HAP-1 (cell line): ENCODE measurements at regions not wholly inside any gene's neighbourhood (a gene's known extent, or its start where the extent isn't known, plus 50 kb on each side); places are given as distances from the start of the nearest gene placed in this dataset.
A peak's percentile ranks its signal among the peaks of the same experiment; 100 is the strongest.

ENCODE experiments used
- DNase-seq, 2 experiments: peaks; one replicate each; pipeline ENCODE4 v3.0.0-alpha.2; 2016 to 2020; ENCODE audit warnings: low spot score in 2 of 2
- H3K27me3 ChIP-seq: fragments of 250-450 bp; sonication (Bioruptor Pico); 2 replicates; pipeline ENCODE4 v1.5.1; 2020; ENCODE audit warnings: low read depth, mild to moderate bottlenecking, moderate library complexity
- H3K36me3 ChIP-seq: fragments of 250-450 bp; sonication (Bioruptor Pico); replicated peaks from 2 replicates; pipeline ENCODE4 v1.5.1; 2020; ENCODE audit warnings: mild to moderate bottlenecking
- H3K4me1 ChIP-seq: fragments of 250-450 bp; sonication (Bioruptor Pico); 2 replicates; pipeline ENCODE4 v1.5.1; 2020; ENCODE audit warnings: mild to moderate bottlenecking
- H3K4me3 ChIP-seq: fragments of 250-450 bp; sonication (Bioruptor Pico); 2 replicates; pipeline ENCODE4 v1.5.1; 2020; ENCODE audit warnings: mild to moderate bottlenecking, moderate library complexity
- H3K9me3 ChIP-seq: fragments of 250-450 bp; sonication (Bioruptor Pico); 2 replicates; pipeline ENCODE4 v1.5.1; 2020; ENCODE audit warnings: mild to moderate bottlenecking, moderate library complexity
- in situ Hi-C: fragments of 300-500 bp; cut with MboI; formaldehyde crosslinking; loops from 3 replicates; pipeline ENCODE4 v1.14.3; 2020; ENCODE audit warnings: low sequenced_read_pairs, inconsistent platforms, mixed read lengths

- Histone ChIP-seq H3K4me1 (peaks cover 6% of the 10 kb centered on the region; the same call in 1 of the 2 replicates), H3K27me3 (no peaks in the 10 kb centered on the region), H3K4me3 (no peak overlapping the region), H3K36me3 (no peaks in the 10 kb centered on the region), H3K9me3 (no peaks in the 10 kb centered on the region)
- DNase-seq = no peak
- in situ Hi-C loops = no loop called here
Measured at GRCh38 chr5:124587280-124587679, 159.2 kb downstream of the ZNF608 start.

GRCh38 chr5:124584991-124585715 is 161.3 kb downstream of the ZNF608 start:
- in situ Hi-C loops = no loop called here
- no peaks in the 10 kb centered on the region for H3K9me3 ChIP-seq
- no peaks in the 10 kb centered on the region for H3K36me3 ChIP-seq
- no peaks in the 10 kb centered on the region for H3K27me3 ChIP-seq
- no peak for DNase-seq
- peaks cover 21% of the 10 kb centered on the region for H3K4me1 ChIP-seq
- H3K4me3 ChIP-seq = no peak overlapping the region

GRCh38 chr5:124583469-124584350 is 162.7 kb downstream of the ZNF608 start:
- H3K36me3 ChIP-seq = no peaks in the 10 kb centered on the region
- DNase-seq = peak in 1 of 2 experiments; percentile 19
- no peaks in the 10 kb centered on the region for H3K27me3 ChIP-seq
- H3K4me1 ChIP-seq = peaks cover 21% of the 10 kb centered on the region
- in situ Hi-C loops = no loop called here
- no peaks in the 10 kb centered on the region for H3K9me3 ChIP-seq
- H3K4me3 ChIP-seq = no peak overlapping the region

- no peaks in the 10 kb centered on the region for H3K36me3 ChIP-seq
- DNase-seq = no peak
- H3K4me3 ChIP-seq = no peak overlapping the region
- in situ Hi-C loops = no loop called here
- H3K4me1 ChIP-seq = peaks cover 25% of the 10 kb centered on the region
- no peaks in the 10 kb centered on the region for H3K27me3 ChIP-seq
- H3K9me3 ChIP-seq = no peaks in the 10 kb centered on the region
Measured at GRCh38 chr5:124582561-124582840, 163.9 kb downstream of the ZNF608 start.

- no peak overlapping the region for H3K4me3 ChIP-seq
- H3K9me3 ChIP-seq = no peaks in the 10 kb centered on the region
- no peaks in the 10 kb centered on the region for H3K27me3 ChIP-seq
- H3K36me3 ChIP-seq = no peaks in the 10 kb centered on the region
- in situ Hi-C loops = no loop called here
- peak in 1 of 2 experiments; percentile 48 for DNase-seq
- peaks cover 29% of the 10 kb centered on the region for H3K4me1 ChIP-seq
Measured at GRCh38 chr5:124581738-124582560, 164.5 kb downstream of the ZNF608 start.

- Histone ChIP-seq H3K4me3 (no peak overlapping the region), H3K9me3 (no peaks in the 10 kb centered on the region), H3K36me3 (no peaks in the 10 kb centered on the region), H3K4me1 (peaks cover 35% of the 10 kb centered on the region), H3K27me3 (no peaks in the 10 kb centered on the region)
- peak; percentile 58 to 78 for DNase-seq
- in situ Hi-C loops = no loop called here
Measured at GRCh38 chr5:124580925-124581737, 165.3 kb downstream of the ZNF608 start.

GRCh38 chr5:124580512-124580911 is 165.9 kb downstream of the ZNF608 start:
- DNase-seq = no peak
- H3K36me3 ChIP-seq = no peaks in the 10 kb centered on the region
- peaks cover 37% of the 10 kb centered on the region for H3K4me1 ChIP-seq
- H3K9me3 ChIP-seq = no peaks in the 10 kb centered on the region
- in situ Hi-C loops = no loop called here
- no peaks in the 10 kb centered on the region for H3K27me3 ChIP-seq
- H3K4me3 ChIP-seq = no peak overlapping the region

GRCh38 chr5:124576848-124577409 is 169.5 kb downstream of the ZNF608 start:
- peaks cover 50% of the 10 kb centered on the region for H3K4me1 ChIP-seq
- no peaks in the 10 kb centered on the region for H3K27me3 ChIP-seq
- in situ Hi-C loops = no loop called here

GRCh38 chr5:124575725-124576124 is 170.7 kb downstream of the ZNF608 start:
- H3K27me3 ChIP-seq = no peaks in the 10 kb centered on the region
- H3K4me1 ChIP-seq = peaks cover 38% of the 10 kb centered on the region
- peak in 1 of 2 experiments; percentile 98 for DNase-seq
- H3K9me3 ChIP-seq = no peaks in the 10 kb centered on the region
- no peaks in the 10 kb centered on the region for H3K36me3 ChIP-seq
- H3K4me3 ChIP-seq = no peak overlapping the region
- in situ Hi-C loops = no loop called here

More at GRCh38 chr5:124576848-124577409, 169.5 kb downstream of the ZNF608 start:
- H3K4me3 ChIP-seq = no peak overlapping the region
- no peaks in the 10 kb centered on the region for H3K36me3 ChIP-seq
- no peak for DNase-seq
- H3K9me3 ChIP-seq = no peaks in the 10 kb centered on the region

GRCh38 chr5:124574521-124575436 is 171.7 kb downstream of the ZNF608 start:
- Histone ChIP-seq H3K4me3 (no peak overlapping the region), H3K9me3 (no peaks in the 10 kb centered on the region), H3K27me3 (no peaks in the 10 kb centered on the region), H3K36me3 (no peaks in the 10 kb centered on the region), H3K4me1 (peaks cover 37% of the 10 kb centered on the region)
- DNase-seq = peak; percentile 26 to 31
- in situ Hi-C loops = no loop called here

GRCh38 chr5:124572971-124573370 is 173.5 kb downstream of the ZNF608 start:
- Histone ChIP-seq H3K36me3 (no peaks in the 10 kb centered on the region), H3K27me3 (no peaks in the 10 kb centered on the region), H3K9me3 (no peaks in the 10 kb centered on the region), H3K4me3 (no peak overlapping the region), H3K4me1 (peaks cover 34% of the 10 kb centered on the region)
- DNase-seq = no peak
- in situ Hi-C loops = no loop called here
